BE2C (cell line): ENCODE measurements at regions not wholly inside any gene's neighbourhood (a gene's known extent, or its start where the extent isn't known, plus 50 kb on each side); places are given as distances from the start of the nearest gene placed in this dataset.

Experiments
- DNase-seq: peaks from one replicate; pipeline ENCODE4 v3.0.0-alpha.2; 2020
- H3K27me3 ChIP-seq: fragments of 250-450 bp; sonication (Bioruptor Pico); 2 replicates; pipeline ENCODE4 v1.5.1; 2020; ENCODE audit warnings: mild to moderate bottlenecking
- H3K36me3 ChIP-seq: fragments of 250-450 bp; sonication (Bioruptor Pico); 2 replicates; pipeline ENCODE4 v1.5.1; 2020; ENCODE audit warnings: mild to moderate bottlenecking
- H3K4me1 ChIP-seq: fragments of 250-450 bp; sonication (Bioruptor Pico); 2 replicates; pipeline ENCODE4 v1.5.1; 2020
- H3K4me3 ChIP-seq: 2 replicates; pipeline ENCODE4 v1.5.1; 2011; ENCODE audit warnings: low read depth, low read length
- H3K9me3 ChIP-seq: fragments of 250-450 bp; sonication (Bioruptor Pico); 2 replicates; pipeline ENCODE4 v1.5.1; 2020
- TF ChIP-seq, protein P1 (sequence below): IDR thresholded peaks from 2 replicates; pipeline ENCODE4 v1.5.1; 2012; ENCODE audit warnings: mild to moderate bottlenecking, low read depth, low read length

DNA sequence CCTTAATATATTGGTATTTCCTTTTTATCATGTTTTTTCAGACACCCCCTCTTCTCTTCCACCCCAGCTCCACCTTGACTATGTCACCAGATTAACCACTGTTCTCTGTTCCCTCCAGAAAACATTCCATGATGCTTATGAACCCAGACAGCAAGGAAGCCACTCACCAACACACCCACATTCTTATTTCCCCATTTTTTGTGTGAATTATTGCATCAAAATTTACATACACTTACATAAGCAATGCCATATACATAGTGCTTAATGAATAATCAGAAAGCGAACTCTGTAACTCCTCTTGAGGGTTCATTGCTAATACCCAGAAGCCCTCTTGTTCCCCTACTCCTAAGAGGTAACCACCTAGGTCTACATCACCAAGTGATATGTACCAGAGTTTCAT, 182.3 kb upstream of the CDYL start:
- H3K27me3 ChIP-seq = peaks cover 1% of the 10 kb centered on the region; the same call in 1 of the 2 replicates
- H3K4me1 ChIP-seq = no peaks in the 10 kb centered on the region
- H3K4me3 ChIP-seq = no peak overlapping the region
- no peaks in the 10 kb centered on the region for H3K36me3 ChIP-seq
- no peak for DNase-seq
- no peaks in the 10 kb centered on the region for H3K9me3 ChIP-seq
- TF ChIP-seq, protein P1, sequence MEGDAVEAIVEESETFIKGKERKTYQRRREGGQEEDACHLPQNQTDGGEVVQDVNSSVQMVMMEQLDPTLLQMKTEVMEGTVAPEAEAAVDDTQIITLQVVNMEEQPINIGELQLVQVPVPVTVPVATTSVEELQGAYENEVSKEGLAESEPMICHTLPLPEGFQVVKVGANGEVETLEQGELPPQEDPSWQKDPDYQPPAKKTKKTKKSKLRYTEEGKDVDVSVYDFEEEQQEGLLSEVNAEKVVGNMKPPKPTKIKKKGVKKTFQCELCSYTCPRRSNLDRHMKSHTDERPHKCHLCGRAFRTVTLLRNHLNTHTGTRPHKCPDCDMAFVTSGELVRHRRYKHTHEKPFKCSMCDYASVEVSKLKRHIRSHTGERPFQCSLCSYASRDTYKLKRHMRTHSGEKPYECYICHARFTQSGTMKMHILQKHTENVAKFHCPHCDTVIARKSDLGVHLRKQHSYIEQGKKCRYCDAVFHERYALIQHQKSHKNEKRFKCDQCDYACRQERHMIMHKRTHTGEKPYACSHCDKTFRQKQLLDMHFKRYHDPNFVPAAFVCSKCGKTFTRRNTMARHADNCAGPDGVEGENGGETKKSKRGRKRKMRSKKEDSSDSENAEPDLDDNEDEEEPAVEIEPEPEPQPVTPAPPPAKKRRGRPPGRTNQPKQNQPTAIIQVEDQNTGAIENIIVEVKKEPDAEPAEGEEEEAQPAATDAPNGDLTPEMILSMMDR = no peak

DNA sequence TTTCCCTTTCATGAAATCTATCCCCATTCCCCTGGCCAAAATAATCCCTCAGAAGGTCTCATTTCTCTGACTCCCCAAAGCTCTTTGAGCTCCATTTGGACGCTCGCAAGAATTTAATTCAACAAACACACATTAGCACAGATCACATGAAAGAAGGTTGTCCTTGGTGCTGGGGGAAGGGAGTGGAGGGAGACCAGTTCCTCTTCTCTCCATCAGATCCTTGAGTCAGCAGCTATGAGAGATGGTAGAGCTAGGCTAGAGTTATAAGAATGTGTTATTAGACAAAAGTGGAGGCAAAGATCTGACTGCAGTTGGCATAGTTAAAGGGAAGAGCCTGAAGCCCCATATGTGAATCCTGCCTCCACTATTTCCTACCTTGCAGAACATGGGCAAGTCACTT, 184.2 kb upstream of the CDYL start:
- H3K4me3 ChIP-seq = no peak overlapping the region
- H3K36me3 ChIP-seq = no peaks in the 10 kb centered on the region
- no peaks in the 10 kb centered on the region for H3K27me3 ChIP-seq
- H3K4me1 ChIP-seq = no peaks in the 10 kb centered on the region
- TF ChIP-seq, protein P1 = no peak
- no peak for DNase-seq
- H3K9me3 ChIP-seq = no peaks in the 10 kb centered on the region

DNA sequence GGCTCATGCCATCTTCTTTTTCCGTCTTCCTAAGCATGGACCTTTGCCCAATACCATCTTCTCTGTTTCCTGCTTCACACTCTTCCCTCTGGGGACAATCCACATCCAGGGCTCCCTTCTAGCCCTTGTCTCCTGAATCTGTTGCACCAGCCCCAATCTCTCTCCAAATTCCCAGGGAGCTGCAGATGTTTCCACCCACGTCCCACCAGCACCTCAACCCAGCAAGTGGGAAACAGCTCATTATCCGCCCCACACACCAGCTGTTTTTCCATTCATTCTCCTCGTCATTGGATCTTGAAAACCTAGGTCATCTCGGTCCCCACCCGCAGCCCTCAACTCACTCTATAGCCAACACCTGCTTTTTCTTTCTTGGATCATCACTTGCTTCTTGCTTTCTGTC, 185.0 kb upstream of the CDYL start:
- no peaks in the 10 kb centered on the region for H3K4me1 ChIP-seq
- TF ChIP-seq, protein P1 = no peak
- no peak for DNase-seq
- no peaks in the 10 kb centered on the region for H3K27me3 ChIP-seq
- no peak overlapping the region for H3K4me3 ChIP-seq
- H3K36me3 ChIP-seq = no peaks in the 10 kb centered on the region
- no peaks in the 10 kb centered on the region for H3K9me3 ChIP-seq

DNA sequence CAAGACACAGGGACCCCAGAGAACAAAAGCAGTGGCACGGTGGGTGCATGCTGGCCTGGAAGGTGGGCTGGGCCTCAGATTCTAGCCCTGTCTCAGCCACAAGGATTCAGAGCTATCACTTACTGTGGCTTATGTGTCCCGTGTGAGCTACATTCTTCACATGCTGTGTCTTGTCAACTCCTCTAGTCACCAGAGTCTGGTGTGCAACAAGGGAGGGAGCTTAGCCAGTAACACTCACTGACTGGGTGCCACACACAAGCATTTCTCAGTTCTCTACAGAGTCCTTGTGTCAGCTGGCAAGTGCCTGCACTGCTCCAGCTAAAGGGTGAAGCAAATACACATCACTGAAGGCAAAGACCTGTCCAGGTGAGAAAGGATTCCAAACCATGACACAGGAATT, 186.9 kb upstream of the CDYL start:
- no peak for DNase-seq
- H3K27me3 ChIP-seq = 0 out of 2 replicates have a peak, but pooled peaks cover 2% of the 10 kb centered on the region
- no peak overlapping the region for H3K4me3 ChIP-seq
- H3K4me1 ChIP-seq = no peaks in the 10 kb centered on the region
- no peaks in the 10 kb centered on the region for H3K36me3 ChIP-seq
- TF ChIP-seq, protein P1 = no peak
- H3K9me3 ChIP-seq = no peaks in the 10 kb centered on the region

DNA sequence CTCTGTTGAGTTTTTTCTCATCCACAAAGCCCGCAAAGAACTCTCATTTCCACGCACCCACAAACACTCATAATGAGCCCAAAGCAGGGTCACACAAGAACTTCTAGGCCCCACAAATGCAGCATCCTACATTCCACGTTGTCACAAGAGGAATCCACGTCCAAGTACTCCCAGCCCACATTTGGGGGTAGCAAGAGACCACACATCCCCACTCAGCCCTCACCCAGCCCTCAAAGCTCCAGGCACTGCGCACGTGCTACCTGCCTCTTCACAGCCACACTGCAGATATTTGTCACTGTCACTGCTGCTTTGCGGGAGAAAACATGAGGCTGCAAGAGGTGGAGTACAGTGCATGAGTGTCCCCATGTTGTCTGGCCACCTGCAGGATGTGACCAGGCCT, 187.6 kb upstream of the CDYL start:
- Histone ChIP-seq H3K4me1 (no peaks in the 10 kb centered on the region), H3K36me3 (no peaks in the 10 kb centered on the region), H3K27me3 (0 out of 2 replicates have a peak, but pooled peaks cover 2% of the 10 kb centered on the region), H3K9me3 (no peaks in the 10 kb centered on the region), H3K4me3 (no peak overlapping the region)
- DNase-seq = no peak
- TF ChIP-seq, protein P1 = no peak

DNA sequence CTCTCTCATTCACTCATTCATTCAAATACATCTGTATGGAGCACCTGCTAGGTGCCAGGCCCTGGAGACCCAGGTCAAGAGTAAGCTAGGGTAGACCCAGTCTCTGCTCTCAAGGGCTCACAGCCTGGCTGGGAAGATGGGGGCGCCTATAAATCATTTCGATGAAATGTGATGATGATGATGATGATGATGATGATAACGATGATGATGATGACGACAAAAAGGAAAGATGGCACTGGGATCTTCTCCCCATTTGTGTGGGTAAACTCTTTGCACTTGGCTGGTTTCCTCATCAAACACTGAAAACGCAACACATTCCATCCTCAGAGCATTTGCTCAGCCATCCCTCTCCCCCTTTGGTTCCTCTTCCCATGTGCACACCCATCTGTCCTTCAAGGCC, 188.0 kb upstream of the CDYL start:
- no peaks in the 10 kb centered on the region for H3K36me3 ChIP-seq
- no peaks in the 10 kb centered on the region for H3K9me3 ChIP-seq
- TF ChIP-seq, protein P1 = no peak
- DNase-seq = no peak
- 0 out of 2 replicates have a peak, but pooled peaks cover 2% of the 10 kb centered on the region for H3K27me3 ChIP-seq
- H3K4me1 ChIP-seq = no peaks in the 10 kb centered on the region
- no peak overlapping the region for H3K4me3 ChIP-seq
